HG03095 (cell line): ENCODE measurements at regions not wholly inside any gene's neighbourhood (a gene's known extent, or its start where the extent isn't known, plus 50 kb on each side); places are given as distances from the start of the nearest gene placed in this dataset.

ENCODE experiments used
- ATAC-seq: cut with Tn5 transposase; IDR thresholded peaks from one replicate; pipeline ENCODE4 v1.9.1; 2021; ENCODE audit warnings: moderate library complexity; ENCODE audit not compliant: unreplicated experiment

- no peak for ATAC-seq
Measured at GRCh38 chr12:24069532-24070395, 120.3 kb upstream of the SOX5 start.

- ATAC-seq, result no peak
Measured at GRCh38 chr12:24066865-24067264, 117.4 kb upstream of the SOX5 start.

- ATAC-seq, result no peak
Measured at GRCh38 chr12:24066097-24066496, 116.6 kb upstream of the SOX5 start.

- no peak for ATAC-seq
Measured at GRCh38 chr12:24062642-24063245, 113.3 kb upstream of the SOX5 start.

GRCh38 chr12:24060089-24060488, 110.6 kb upstream of the SOX5 start:
- ATAC-seq, result no peak

GRCh38 chr12:24057920-24058476, 108.5 kb upstream of the SOX5 start:
- ATAC-seq, result no peak

GRCh38 chr12:24055747-24056146, 106.3 kb upstream of the SOX5 start:
- no peak for ATAC-seq

GRCh38 chr12:24054416-24054815, 104.9 kb upstream of the SOX5 start:
- no peak for ATAC-seq

GRCh38 chr12:24049728-24050127, 100.3 kb upstream of the SOX5 start:
- no peak for ATAC-seq

- ATAC-seq, result no peak
Measured at GRCh38 chr12:24049101-24049500, 99.6 kb upstream of the SOX5 start.

- ATAC-seq, result no peak
Measured at GRCh38 chr12:24048446-24048845, 99.0 kb upstream of the SOX5 start.

GRCh38 chr12:24047326-24047725, 97.9 kb upstream of the SOX5 start:
- no peak for ATAC-seq

GRCh38 chr12:24045816-24046257, 96.4 kb upstream of the SOX5 start:
- ATAC-seq, result no peak

- ATAC-seq, result no peak
Measured at GRCh38 chr12:24044941-24045703, 95.7 kb upstream of the SOX5 start.

- no peak for ATAC-seq
Measured at GRCh38 chr12:24042651-24043050, 93.2 kb upstream of the SOX5 start.

GRCh38 chr12:24039113-24039525, 89.6 kb upstream of the SOX5 start:
- no peak for ATAC-seq

GRCh38 chr12:24038211-24038997, 88.9 kb upstream of the SOX5 start:
- ATAC-seq, result no peak

GRCh38 chr12:24036438-24037216, 87.2 kb upstream of the SOX5 start:
- no peak for ATAC-seq

GRCh38 chr12:24034894-24035293, 85.4 kb upstream of the SOX5 start:
- ATAC-seq, result no peak

GRCh38 chr12:24034160-24034559, 84.7 kb upstream of the SOX5 start:
- no peak for ATAC-seq
